ENCODE measurements at regions not wholly inside any gene's neighbourhood (a gene's known extent, or its start where the extent isn't known, plus 50 kb on each side); places are given as distances from the start of the nearest gene placed in this dataset.

DNA sequence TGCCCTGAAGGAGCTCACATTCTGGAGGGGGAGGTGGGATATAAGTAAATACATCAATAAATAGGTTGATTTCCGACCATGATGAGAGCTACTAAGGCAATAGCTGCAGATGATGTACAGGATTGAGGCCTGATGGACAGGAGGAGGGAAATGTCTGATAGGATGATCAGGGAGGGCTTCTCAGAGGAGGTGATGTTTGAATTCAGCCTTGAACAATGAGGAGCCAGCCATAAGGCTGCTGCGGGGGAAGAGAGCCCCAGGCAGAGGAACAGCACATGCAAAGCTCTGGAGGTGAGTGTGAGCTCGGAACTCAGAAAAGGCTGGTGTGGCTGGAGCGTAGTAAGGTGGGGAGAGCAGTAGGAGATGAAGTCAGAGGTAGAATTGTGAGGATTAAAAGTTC lies 411.7 kb downstream of the PTPRU start:
- Histone ChIP-seq H3K4me1 (no peaks in the 10 kb centered on the region), H3K9me3 (no peaks in the 10 kb centered on the region), H3K27ac (no peak overlapping the region), H3K27me3 (peaks cover 0 to 42% (median 16%) of the 10 kb centered on the region in 7 donors), H3K4me3 (no peak overlapping the region), H3K36me3 (no peaks in the 10 kb centered on the region)
- intact Hi-C loops (cut with DNase I): no loop called here
- TF ChIP-seq, protein P1, sequence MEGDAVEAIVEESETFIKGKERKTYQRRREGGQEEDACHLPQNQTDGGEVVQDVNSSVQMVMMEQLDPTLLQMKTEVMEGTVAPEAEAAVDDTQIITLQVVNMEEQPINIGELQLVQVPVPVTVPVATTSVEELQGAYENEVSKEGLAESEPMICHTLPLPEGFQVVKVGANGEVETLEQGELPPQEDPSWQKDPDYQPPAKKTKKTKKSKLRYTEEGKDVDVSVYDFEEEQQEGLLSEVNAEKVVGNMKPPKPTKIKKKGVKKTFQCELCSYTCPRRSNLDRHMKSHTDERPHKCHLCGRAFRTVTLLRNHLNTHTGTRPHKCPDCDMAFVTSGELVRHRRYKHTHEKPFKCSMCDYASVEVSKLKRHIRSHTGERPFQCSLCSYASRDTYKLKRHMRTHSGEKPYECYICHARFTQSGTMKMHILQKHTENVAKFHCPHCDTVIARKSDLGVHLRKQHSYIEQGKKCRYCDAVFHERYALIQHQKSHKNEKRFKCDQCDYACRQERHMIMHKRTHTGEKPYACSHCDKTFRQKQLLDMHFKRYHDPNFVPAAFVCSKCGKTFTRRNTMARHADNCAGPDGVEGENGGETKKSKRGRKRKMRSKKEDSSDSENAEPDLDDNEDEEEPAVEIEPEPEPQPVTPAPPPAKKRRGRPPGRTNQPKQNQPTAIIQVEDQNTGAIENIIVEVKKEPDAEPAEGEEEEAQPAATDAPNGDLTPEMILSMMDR (IDR thresholded peaks at IDR 0.05): no peak
- no peak for DNase-seq
- WGBS, 2 donors: 56 to 69% methylated on average over 4 of the region's 4 CpGs
- ATAC-seq: no peak

DNA sequence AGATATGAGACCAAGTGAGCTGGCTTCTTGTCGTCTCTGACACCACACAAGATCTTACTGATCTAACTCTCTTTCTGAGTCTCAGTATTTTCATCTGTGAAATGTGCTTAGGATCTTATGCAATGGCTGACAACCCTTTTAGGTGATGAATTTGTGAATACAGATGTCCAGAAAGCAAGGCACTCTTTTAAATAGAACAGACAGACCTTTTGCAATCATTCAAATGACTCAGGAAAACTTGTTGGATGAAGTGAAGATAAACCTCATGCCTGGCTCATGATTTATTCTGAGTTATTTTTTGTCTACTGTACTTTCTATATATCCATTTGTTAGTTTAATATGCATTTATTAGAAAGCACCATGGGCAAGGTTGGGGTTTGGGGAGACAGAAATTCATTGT lies 411.3 kb downstream of the PTPRU start:
- H3K4me3 ChIP-seq: no peak overlapping the region
- H3K9me3 ChIP-seq: no peaks in the 10 kb centered on the region
- H3K4me1 ChIP-seq: no peaks in the 10 kb centered on the region
- TF ChIP-seq, protein P1 (IDR thresholded peaks at IDR 0.05): no peak
- ATAC-seq (no peak), DNase-seq (no peak)
- H3K27ac ChIP-seq: no peak overlapping the region
- intact Hi-C loops (cut with DNase I): no loop called here
- H3K36me3 ChIP-seq: no peaks in the 10 kb centered on the region
- H3K27me3 ChIP-seq: peaks cover 0 to 42% (median 16%) of the 10 kb centered on the region in 7 donors
- WGBS, 2 donors: 70 to 72% methylated on average over 1 of the region's 1 CpG

DNA sequence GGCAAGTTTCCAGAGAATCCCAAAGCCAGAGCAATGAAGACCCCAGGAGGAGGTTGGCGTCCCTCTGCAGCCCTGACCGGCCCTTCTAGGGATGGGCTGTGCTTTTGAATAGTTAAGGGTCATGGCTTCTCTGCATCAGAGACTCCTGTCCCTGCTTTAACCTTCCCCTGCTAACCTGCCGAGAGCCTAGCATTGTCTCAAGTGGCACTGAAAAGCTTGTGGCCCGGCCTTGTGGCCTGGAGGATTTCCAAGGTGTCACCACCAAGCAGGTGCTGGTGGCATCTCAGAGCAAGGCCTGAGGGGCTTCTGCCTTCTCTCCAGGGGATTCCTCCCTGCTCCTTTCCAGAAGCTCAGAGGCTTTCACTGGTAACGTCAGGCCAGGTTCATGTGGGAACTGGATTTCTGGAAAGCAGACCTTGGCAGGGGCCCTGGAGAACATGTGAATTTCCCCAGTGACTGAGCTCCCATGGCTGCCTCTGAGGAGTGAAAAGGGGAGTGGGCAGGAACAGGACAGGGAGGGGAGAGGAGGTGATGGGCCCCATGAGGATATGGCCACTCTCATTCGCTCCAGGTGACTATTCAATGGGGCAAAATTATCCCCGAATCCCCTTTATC lies 409.9 kb downstream of the PTPRU start:
- Histone ChIP-seq H3K4me3 (no peak overlapping the region), H3K4me1 (no peaks in the 10 kb centered on the region), H3K27me3 (peaks cover 0 to 39% (median 24%) of the 10 kb centered on the region in 7 donors), H3K36me3 (no peaks in the 10 kb centered on the region), H3K27ac (no peak overlapping the region), H3K9me3 (no peaks in the 10 kb centered on the region)
- TF ChIP-seq, protein P1 (IDR thresholded peaks at IDR 0.05): no peak
- DNase-seq (no peak), ATAC-seq (no peak)
- intact Hi-C loops (cut with DNase I): no loop called here
- 79 to 83% methylated on average over 7 of the region's 7 CpGs for WGBS, 2 donors

DNA sequence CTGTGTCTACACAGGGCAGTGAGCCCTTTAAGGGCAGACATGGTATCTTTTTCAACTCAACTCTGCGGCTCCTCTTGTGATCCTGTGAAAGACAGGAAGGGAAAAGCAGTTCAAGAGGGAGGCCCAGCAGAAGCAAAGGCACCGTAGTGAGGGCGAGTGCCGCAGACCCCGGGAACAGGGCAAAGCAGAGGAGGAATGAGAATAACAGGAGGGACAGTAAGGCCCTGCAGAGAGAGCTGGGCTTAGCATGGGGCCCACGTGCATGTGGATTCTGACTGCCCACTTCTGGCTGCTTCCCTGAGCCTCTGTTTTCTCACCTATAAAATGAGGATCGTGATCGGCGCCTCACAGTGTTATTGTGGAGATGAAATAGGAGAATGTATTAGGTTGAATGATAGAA lies 409.3 kb downstream of the PTPRU start:
- DNase-seq: no peak
- H3K27ac ChIP-seq: no peak overlapping the region
- intact Hi-C loops (cut with DNase I): no loop called here
- no peaks in the 10 kb centered on the region for H3K9me3 ChIP-seq
- H3K4me3 ChIP-seq: no peak overlapping the region
- H3K27me3 ChIP-seq: peaks cover 0 to 40% (median 25%) of the 10 kb centered on the region in 7 donors
- H3K36me3 ChIP-seq: no peaks in the 10 kb centered on the region
- TF ChIP-seq, protein P1 (IDR thresholded peaks at IDR 0.05): no peak
- 50 to 66% methylated on average over 9 of the region's 9 CpGs for WGBS, 2 donors
- ATAC-seq: no peak
- no peaks in the 10 kb centered on the region for H3K4me1 ChIP-seq

Data from heart right ventricle (tissue), 16 donors.